Left renal pelvis (tissue), 4 donors: ENCODE measurements at regions not wholly inside any gene's neighbourhood (a gene's known extent, or its start where the extent isn't known, plus 50 kb on each side); places are given as distances from the start of the nearest gene placed in this dataset.

Source experiments
- DNase-seq, 4 donors: peaks; one replicate each; pipeline ENCODE4 v3.0.0-alpha.2; 2013; ENCODE audit warnings: low read depth in 4 of 4, low spot score in 3 of 4

GRCh38 chr12:76226397-76226796 lies 121.8 kb downstream of the BBS10 start:
- DNase-seq, result no peak

- no peak for DNase-seq
These were observed 124.3 kb downstream of the BBS10 start for GRCh38 chr12:76223869-76224268.

GRCh38 chr12:76220980-76221379 lies 127.2 kb downstream of the BBS10 start:
- no peak for DNase-seq

GRCh38 chr12:76219806-76220205 lies 128.4 kb downstream of the BBS10 start:
- no peak for DNase-seq

- DNase-seq, result no peak
These were observed 131.4 kb downstream of the BBS10 start for GRCh38 chr12:76216585-76217472.

GRCh38 chr12:76208129-76208528 lies 123.6 kb upstream of the NAP1L1 start:
- DNase-seq, result no peak

GRCh38 chr12:76206677-76207072 lies 122.2 kb upstream of the NAP1L1 start:
- DNase-seq, result no peak

GRCh38 chr12:76206039-76206676 lies 121.7 kb upstream of the NAP1L1 start:
- no peak for DNase-seq

- no peak for DNase-seq
These were observed 118.1 kb upstream of the NAP1L1 start for GRCh38 chr12:76202621-76203020.

GRCh38 chr12:76201758-76202157 lies 117.3 kb upstream of the NAP1L1 start:
- DNase-seq, result no peak

GRCh38 chr12:76201316-76201715 lies 116.8 kb upstream of the NAP1L1 start:
- no peak for DNase-seq

GRCh38 chr12:76199808-76200207 lies 115.3 kb upstream of the NAP1L1 start:
- DNase-seq, result no peak

GRCh38 chr12:76198839-76199238 lies 114.4 kb upstream of the NAP1L1 start:
- DNase-seq, result no peak

GRCh38 chr12:76197283-76197682 lies 112.8 kb upstream of the NAP1L1 start:
- no peak for DNase-seq

GRCh38 chr12:76195920-76196319 lies 111.4 kb upstream of the NAP1L1 start:
- no peak for DNase-seq

- DNase-seq, result no peak
These were observed 110.2 kb upstream of the NAP1L1 start for GRCh38 chr12:76194724-76195123.

GRCh38 chr12:76193961-76194360 lies 109.5 kb upstream of the NAP1L1 start:
- no peak for DNase-seq

- no peak for DNase-seq
These were observed 107.9 kb upstream of the NAP1L1 start for GRCh38 chr12:76192416-76192815.

GRCh38 chr12:76190299-76190698 lies 105.8 kb upstream of the NAP1L1 start:
- no peak for DNase-seq

GRCh38 chr12:76189851-76190250 lies 105.4 kb upstream of the NAP1L1 start:
- no peak for DNase-seq

- DNase-seq, result no peak
These were observed 102.7 kb upstream of the NAP1L1 start for GRCh38 chr12:76187177-76187576.
